NB4 (cell line): ENCODE measurements at regions not wholly inside any gene's neighbourhood (a gene's known extent, or its start where the extent isn't known, plus 50 kb on each side); places are given as distances from the start of the nearest gene placed in this dataset.

Source experiments
- DNase-seq: peaks from one replicate; pipeline ENCODE4 v3.0.0; 2010; ENCODE audit warnings: low read depth
- H3K4me3 ChIP-seq: one replicate; pipeline ENCODE4 v1.5.1; 2011; ENCODE audit warnings: mild to moderate bottlenecking, low read depth, low read length, moderate library complexity
- CTCF ChIP-seq: IDR thresholded peaks from one replicate; pipeline ENCODE4 v1.5.1; 2012; ENCODE audit warnings: low read depth, low read length
- MAX ChIP-seq: IDR thresholded peaks from 2 replicates; pipeline ENCODE4 v1.6.1; 2011; ENCODE audit warnings: low read depth, low read length
- MYC ChIP-seq: IDR thresholded peaks from 2 replicates; pipeline ENCODE4 v1.6.1; 2011; ENCODE audit warnings: low read depth, low read length
- POLR2A ChIP-seq: IDR thresholded peaks from 2 replicates; pipeline ENCODE4 v1.6.1; 2011; ENCODE audit warnings: mild to moderate bottlenecking; ENCODE audit not compliant: insufficient read length; ENCODE audit errors: extremely low read depth

- no peak for TF ChIP-seq POLR2A
- TF ChIP-seq CTCF: no peak
- TF ChIP-seq MAX: no peak
- no peak for TF ChIP-seq MYC
- no peak for DNase-seq
- H3K4me3 ChIP-seq: no peak overlapping the region
Observed at GRCh38 chr4:181176306-181176705, 1066.9 kb upstream of the TENM3 start.

- no peak overlapping the region for H3K4me3 ChIP-seq
- no peak for DNase-seq
- TF ChIP-seq CTCF: no peak
Observed at GRCh38 chr4:181181331-181181730, 1061.9 kb upstream of the TENM3 start.

- no peak overlapping the region for H3K4me3 ChIP-seq
- no peak for DNase-seq
- TF ChIP-seq CTCF: no peak
- TF ChIP-seq MYC: no peak
- no peak for TF ChIP-seq MAX
- TF ChIP-seq POLR2A: no peak
Observed at GRCh38 chr4:181189751-181190150, 1053.5 kb upstream of the TENM3 start.

- no peak for TF ChIP-seq MAX
- DNase-seq: no peak
- no peak overlapping the region for H3K4me3 ChIP-seq
Observed at GRCh38 chr4:181193131-181193930, 1049.9 kb upstream of the TENM3 start.

GRCh38 chr4:181194096-181194495 lies 1049.1 kb upstream of the TENM3 start:
- H3K4me3 ChIP-seq: no peak overlapping the region
- TF ChIP-seq MYC (no peak), CTCF (no peak), MAX (no peak), POLR2A (no peak)
- no peak for DNase-seq

- no peak for TF ChIP-seq CTCF
- no peak for TF ChIP-seq MAX
- no peak for TF ChIP-seq POLR2A
- TF ChIP-seq MYC: no peak
- DNase-seq: no peak
- no peak overlapping the region for H3K4me3 ChIP-seq
Observed at GRCh38 chr4:181200076-181200475, 1043.1 kb upstream of the TENM3 start.
